ENCODE measurements at regions not wholly inside any gene's neighbourhood (a gene's known extent, or its start where the extent isn't known, plus 50 kb on each side); places are given as distances from the start of the nearest gene placed in this dataset.

GRCh38 chr4:158008551-158009218 lies 164.1 kb downstream of the GASK1B start:
- Histone ChIP-seq H3K27me3 (ENCODE audit: control insufficient read depth in 4 of 4, insufficient read depth in 4 of 4, low read length in 3 of 4) (no peaks in the 10 kb centered on the region), H3K9me3 (ENCODE audit: control insufficient read depth in 4 of 4, low read length in 3 of 4) (no peaks in the 10 kb centered on the region), H3K4me1 (ENCODE audit: control insufficient read depth in 4 of 4, insufficient read depth in 4 of 4, low read length in 3 of 4) (no peaks in the 10 kb centered on the region), H3K27ac (ENCODE audit: low read depth in 1 of 2, low read length in 2 of 2) (no peak overlapping the region), H3K9ac (ENCODE audit: low read depth in 1 of 2, low read length in 2 of 2) (no peak overlapping the region), H3K36me3 (ENCODE audit: control insufficient read depth in 4 of 4, insufficient read depth in 3 of 4, low read depth in 1 of 4, low read length in 3 of 4) (no peaks in the 10 kb centered on the region), H3K4me3 (ENCODE audit: low read depth in 1 of 3, low read length in 3 of 3) (no peak overlapping the region)
- WGBS: 81% methylated on average over 6 of the region's 6 CpGs
- no peak for DNase-seq (ENCODE audit: low spot score)
- TF ChIP-seq HNF4A (conservative IDR thresholded peaks at IDR 0.05) (no peak), ATF3 (IDR thresholded peaks at IDR 0.05) (no peak), ZBTB33 (IDR thresholded peaks at IDR 0.05) (no peak), RAD21 (IDR thresholded peaks at IDR 0.05) (no peak), SP1 (IDR thresholded peaks at IDR 0.05) (no peak), MAX (IDR thresholded peaks at IDR 0.05) (no peak), EGR1 (IDR thresholded peaks at IDR 0.05; ENCODE audit: low read depth in 2 of 2) (no peak), JUND (IDR thresholded peaks at IDR 0.05) (no peak), NR2F2 (IDR thresholded peaks at IDR 0.05) (no peak), YY1 (IDR thresholded peaks at IDR 0.05) (no peak), TAF1 (conservative IDR thresholded peaks at IDR 0.05) (no peak), FOXA2 (IDR thresholded peaks at IDR 0.05) (no peak), RXRA (IDR thresholded peaks at IDR 0.05) (no peak), FOXA1 (IDR thresholded peaks at IDR 0.05) (no peak), CTCF (IDR thresholded peaks at IDR 0.05; ENCODE audit: low read depth, low read length, missing input control) (no peak), GABPA (IDR thresholded peaks at IDR 0.05 in 1 of 2, conservative IDR thresholded peaks at IDR 0.05 in 1 of 2) (no peak), HNF4G (IDR thresholded peaks at IDR 0.05) (no peak), REST (IDR thresholded peaks at IDR 0.05) (no peak)
